GM19467 (cell line): ENCODE measurements at regions not wholly inside any gene's neighbourhood (a gene's known extent, or its start where the extent isn't known, plus 50 kb on each side); places are given as distances from the start of the nearest gene placed in this dataset.

Source experiments
- ATAC-seq: cut with Tn5 transposase; IDR thresholded peaks from one replicate; pipeline ENCODE4 v1.9.1; 2021; ENCODE audit warnings: mild to moderate bottlenecking, moderate library complexity; ENCODE audit not compliant: unreplicated experiment

- ATAC-seq = no peak
These were observed 222.9 kb upstream of the PWP1 start for GRCh38 chr12:107462428-107463332.

DNA sequence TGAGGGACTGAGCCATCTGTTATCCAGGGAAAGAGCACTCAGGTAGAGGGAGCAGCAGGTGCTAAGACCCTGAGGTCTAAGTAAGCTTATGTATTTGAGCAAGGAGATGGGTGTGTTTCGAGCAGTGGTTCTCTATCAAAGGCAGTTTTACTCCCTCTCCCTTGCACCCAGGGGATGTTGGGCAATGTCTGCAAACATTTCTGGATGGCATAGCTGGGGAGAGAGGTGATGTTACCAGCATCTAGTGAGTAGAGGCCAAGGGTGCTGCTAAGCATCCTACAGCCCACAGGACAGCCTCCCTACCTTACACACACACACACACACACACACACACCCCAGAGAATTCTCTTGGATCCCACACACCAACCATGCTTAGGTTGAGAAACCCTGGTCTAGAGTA is 221.0 kb upstream of the PWP1 start:
- ATAC-seq = no peak

GRCh38 chr12:107465625-107466024 is 220.0 kb upstream of the PWP1 start:
- no peak for ATAC-seq

DNA sequence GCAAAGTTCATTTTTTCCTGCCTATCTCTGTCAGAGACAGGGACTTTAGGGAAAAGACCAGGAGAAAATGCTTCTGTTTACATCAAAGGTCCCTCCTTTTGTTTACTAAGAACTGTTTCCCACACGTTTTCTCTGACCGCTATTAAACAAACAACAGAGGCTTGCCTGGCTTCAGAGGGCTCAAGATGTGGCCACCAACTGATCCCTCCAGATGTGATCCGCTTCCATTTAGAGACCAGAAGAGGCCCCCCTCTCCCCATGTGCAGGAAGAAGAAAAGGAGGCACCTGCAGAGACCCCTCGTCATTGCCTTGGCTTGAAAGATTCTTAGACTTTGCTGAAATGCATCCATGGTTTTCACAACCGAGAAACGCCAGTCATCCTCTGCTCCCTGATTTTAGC is 217.9 kb upstream of the PWP1 start:
- no peak for ATAC-seq

DNA sequence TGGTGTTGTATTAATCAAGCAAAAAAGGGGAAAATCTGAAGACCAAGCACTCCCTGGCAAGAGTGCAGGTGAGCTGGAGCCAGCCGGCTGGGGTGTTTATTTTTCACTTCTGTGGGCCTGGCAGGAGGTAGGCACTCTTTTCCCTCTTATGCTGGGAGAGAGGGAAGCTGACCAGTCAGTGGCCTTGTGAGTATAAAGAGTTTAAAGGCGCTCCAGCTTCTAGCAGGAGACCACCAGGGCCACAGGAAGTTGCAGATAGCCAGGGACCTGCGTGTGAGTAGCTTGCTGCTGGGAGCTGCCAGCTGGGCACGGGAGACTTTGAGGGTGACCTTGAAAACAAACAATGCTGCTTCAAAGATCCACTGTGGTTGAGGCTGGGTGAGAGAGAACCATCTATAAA is 217.4 kb upstream of the PWP1 start:
- no peak for ATAC-seq

DNA sequence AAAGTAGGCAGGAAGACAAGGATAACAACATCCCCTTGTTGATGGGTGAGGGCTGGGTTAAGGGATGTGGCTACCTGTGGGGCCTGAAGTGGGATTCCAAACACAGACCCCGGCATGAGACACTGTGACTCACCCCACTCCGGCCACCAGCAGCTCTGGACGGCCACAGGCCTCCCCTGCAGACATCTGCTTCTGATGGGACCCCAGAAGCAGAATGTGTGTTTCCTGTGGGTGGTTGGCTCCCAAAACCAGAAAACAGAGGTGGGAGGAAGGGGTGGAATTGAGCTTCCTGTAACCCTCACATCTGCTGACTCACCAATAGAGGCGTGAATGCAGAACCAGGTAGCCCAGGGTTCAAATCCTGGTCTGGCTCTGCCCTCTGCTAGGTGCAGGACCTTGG is 216.6 kb upstream of the PWP1 start:
- ATAC-seq = no peak

DNA sequence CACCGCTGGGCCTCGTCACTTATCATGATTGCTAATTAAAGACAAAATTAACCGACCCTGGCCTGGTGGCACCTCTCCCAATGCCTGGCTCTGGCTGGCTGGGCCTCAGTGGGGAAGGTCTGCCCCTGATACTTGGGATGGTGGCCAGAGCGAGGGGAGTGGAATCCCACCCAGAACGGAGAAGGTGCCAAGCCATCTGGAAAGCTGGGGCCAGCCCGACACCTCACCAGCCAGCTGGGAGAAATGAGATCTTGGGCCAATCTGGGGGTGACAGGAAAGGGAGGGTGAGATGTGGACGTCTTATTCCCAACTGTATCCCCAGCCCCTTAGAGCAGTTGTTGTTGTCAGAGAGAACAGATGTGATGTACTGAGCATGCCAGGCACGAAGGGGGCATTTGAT is 215.0 kb upstream of the PWP1 start:
- no peak for ATAC-seq

- ATAC-seq = no peak
These were observed 213.3 kb upstream of the PWP1 start for GRCh38 chr12:107472308-107472707.

DNA sequence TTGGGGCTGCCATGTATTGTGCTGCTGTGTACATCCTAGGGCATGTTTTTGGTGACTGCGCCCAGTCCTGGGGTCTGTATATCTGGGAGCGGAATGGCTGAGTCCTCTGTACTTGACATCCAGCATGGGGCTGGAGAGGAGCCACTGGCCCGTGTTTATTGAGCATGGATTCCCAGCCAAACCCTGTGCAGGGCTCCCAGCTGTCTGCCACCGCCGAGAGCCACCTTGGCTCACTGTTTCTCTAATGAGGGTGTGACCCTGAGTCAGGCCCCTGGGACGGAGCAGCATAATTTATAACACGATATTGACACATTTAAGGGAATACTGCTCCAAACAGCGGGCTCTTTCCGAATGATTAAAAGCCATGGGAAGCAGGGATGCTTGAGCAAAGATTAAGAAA is 211.5 kb upstream of the PWP1 start:
- ATAC-seq = no peak

- no peak for ATAC-seq
These were observed 210.7 kb upstream of the PWP1 start for GRCh38 chr12:107474639-107475539.

DNA sequence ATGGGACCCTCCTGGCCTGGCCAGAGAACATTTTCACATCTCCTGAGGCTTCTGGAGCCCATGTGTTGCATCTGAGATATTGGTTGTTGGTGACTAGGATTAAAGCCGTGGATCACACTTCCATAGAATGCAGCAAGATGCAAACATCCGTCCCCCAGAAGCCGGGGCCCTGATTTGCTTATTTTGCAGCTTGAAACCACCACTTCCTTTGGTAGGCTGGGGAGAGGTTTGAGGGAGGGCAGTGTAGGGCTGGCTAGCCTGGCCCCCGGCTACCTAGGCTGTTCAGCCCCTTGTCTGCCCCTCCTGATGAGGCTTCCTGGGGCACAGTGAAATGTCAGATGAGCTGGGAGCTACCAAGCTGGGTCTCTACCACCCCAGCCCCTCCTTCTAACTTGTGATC is 209.7 kb upstream of the PWP1 start:
- ATAC-seq = no peak

DNA sequence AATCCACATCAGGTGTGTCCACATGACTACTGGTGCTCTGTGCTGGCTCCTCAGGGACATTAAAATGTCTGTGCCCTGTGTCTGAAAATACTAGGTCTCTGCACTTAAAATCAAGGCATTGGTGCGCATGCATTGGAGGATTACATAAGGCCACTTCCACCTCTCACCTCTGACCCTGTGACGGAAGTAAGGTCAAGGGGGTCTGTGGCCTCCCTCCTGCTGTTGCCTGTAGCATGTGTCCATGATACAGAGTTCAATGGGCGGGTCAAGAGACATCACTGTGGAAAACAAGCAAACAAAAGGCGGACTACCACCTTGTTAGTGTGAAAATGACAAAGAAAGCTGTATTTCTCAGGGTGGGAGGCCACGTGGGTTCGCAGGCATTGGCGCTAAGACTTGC is 208.6 kb upstream of the PWP1 start:
- no peak for ATAC-seq

- ATAC-seq = no peak
These were observed 207.5 kb upstream of the PWP1 start for GRCh38 chr12:107477947-107478610.

GRCh38 chr12:107478881-107479280 is 206.7 kb upstream of the PWP1 start:
- no peak for ATAC-seq

- no peak for ATAC-seq
These were observed 204.6 kb upstream of the PWP1 start for GRCh38 chr12:107480836-107481608.

DNA sequence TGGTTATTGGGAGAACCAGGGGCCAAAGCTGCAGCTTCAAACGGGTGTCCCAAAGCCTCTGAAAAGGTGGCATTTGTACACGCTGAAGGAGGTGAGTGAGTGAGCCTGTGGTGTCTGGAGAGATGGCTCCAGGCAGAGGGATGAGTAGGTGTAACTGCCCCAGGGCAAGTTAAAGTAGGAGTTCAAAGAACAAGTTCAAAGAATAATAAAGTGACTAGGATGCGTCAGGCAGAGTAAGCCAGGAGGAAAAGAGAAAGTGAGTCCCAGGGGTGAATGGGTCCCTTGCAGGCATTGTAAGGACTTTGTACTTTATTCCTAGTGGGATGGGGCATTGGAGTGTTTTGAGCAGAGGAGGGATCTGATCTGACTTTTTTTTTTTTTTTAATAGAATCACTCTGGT is 201.4 kb upstream of the PWP1 start:
- no peak for ATAC-seq

DNA sequence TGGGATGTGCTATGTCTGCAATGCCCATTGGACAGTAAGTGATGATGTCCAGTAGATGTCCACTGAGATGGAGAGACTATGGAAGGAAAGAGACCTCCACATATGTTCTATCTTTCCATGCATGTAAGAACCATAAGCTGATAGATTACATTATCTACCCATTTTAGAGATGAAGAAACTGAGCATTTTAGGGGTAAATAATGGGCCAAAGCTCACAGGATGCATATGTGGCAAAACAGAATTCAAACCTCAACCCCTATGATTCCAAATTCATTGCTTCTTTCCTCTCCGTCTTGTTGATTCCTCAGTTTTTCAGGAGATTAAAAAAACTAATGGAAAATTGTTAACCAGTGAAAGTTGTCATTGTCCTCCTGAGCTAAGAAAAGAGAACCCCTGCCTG is 200.7 kb upstream of the PWP1 start:
- no peak for ATAC-seq

- no peak for ATAC-seq
These were observed 199.9 kb upstream of the PWP1 start for GRCh38 chr12:107485731-107486130.

- no peak for ATAC-seq
These were observed 199.3 kb upstream of the PWP1 start for GRCh38 chr12:107486140-107486892.
